GM12878 (cell line): ENCODE measurements at regions not wholly inside any gene's neighbourhood (a gene's known extent, or its start where the extent isn't known, plus 50 kb on each side); places are given as distances from the start of the nearest gene placed in this dataset.
A peak's percentile ranks its signal among the peaks of the same experiment; 100 is the strongest.

Experiments
- ATAC-seq: fragments of 200-7000 bp; cut with Tn5 transposase; 3 replicates; pipeline ENCODE4 v1.9.1; 2020; ENCODE audit warnings: mild to moderate bottlenecking, moderate library complexity
- BruUV-seq: library from RNA; stranded (reverse); fragments of 400-500 nt; replicated peaks from 2 replicates; lab custom pipeline; 2021; lab: Mats Ljungman, UMichigan
- CTCF ChIA-PET: fragments of 300-600 bp; sonication (Branson Sonifier 250); formaldehyde crosslinking; extraction: SDS; loops from one replicate; lab custom pipeline; 2021; ENCODE audit warnings: inconsistent platforms; lab: Yijun Ruan, JAX
- POLR2A ChIA-PET: fragments of 350-600 bp; formaldehyde crosslinking; extraction: SDS; loops from one replicate; lab custom pipeline; 2021; ENCODE audit warnings: inconsistent platforms; lab: Charles Lee
- RAD21 ChIA-PET: fragments of 300-600 bp; sonication (Branson Sonifier 250); formaldehyde crosslinking; loops from one replicate; lab custom pipeline; 2023; ENCODE audit warnings: antibody characterized with exemption; ENCODE audit not compliant: unreplicated experiment; lab: Charles Lee
- SMC1A ChIA-PET: fragments of 300-600 bp; sonication (Branson Sonifier 250); formaldehyde crosslinking; loops from one replicate; lab custom pipeline; 2023; ENCODE audit not compliant: unreplicated experiment, uncharacterized antibody; lab: Charles Lee
- DNase-seq: peaks from one replicate; pipeline ENCODE4 v3.0.0-alpha.2; 2011; ENCODE audit warnings: low read depth, low spot score
- FAIRE-seq: peaks from 3 replicates; lab custom pipeline; 2011; peaks lifted over from hg19 to GRCh38; lab: Jason Lieb, UNC
- H2AFZ ChIP-seq: 2 replicates; pipeline ENCODE4 v1.6.0; 2011; ENCODE audit warnings: low read depth, low read length, control low read depth; ENCODE audit not compliant: control insufficient read depth
- H3K27ac ChIP-seq: 2 replicates; pipeline ENCODE4 v1.5.1; 2011; ENCODE audit warnings: control low read depth; ENCODE audit not compliant: control insufficient read depth, insufficient read depth
- H3K27me3 ChIP-seq, 2 experiments: replicated peaks in 1 of 2; 2 replicates each; pipeline versions ENCODE4 v1.6.0 to v1.6.1; 2011; ENCODE audit warnings: low read length in 1 of 2; ENCODE audit not compliant: control insufficient read depth in 2 of 2, insufficient read depth in 2 of 2
- H3K36me3 ChIP-seq, 2 experiments: 2 replicates each; pipeline ENCODE4 v1.5.1; 2011; ENCODE audit warnings: low read length in 1 of 2; ENCODE audit not compliant: control insufficient read depth in 2 of 2, insufficient read depth in 2 of 2
- H3K4me1 ChIP-seq: 2 replicates; pipeline ENCODE4 v1.6.1; 2011; ENCODE audit warnings: mild to moderate bottlenecking, low read length, moderate library complexity, mixed read lengths; ENCODE audit not compliant: control insufficient read depth, insufficient read depth
- H3K4me2 ChIP-seq: 2 replicates; pipeline ENCODE4 v1.6.0; 2011; ENCODE audit warnings: control low read depth; ENCODE audit not compliant: control insufficient read depth, insufficient read depth
- H3K4me3 ChIP-seq: fragments of 200-600 bp; sonication (generic); 2 replicates; pipeline ENCODE4 v1.5.1; 2016
- H3K79me2 ChIP-seq: 2 replicates; pipeline ENCODE4 v1.6.0; 2011; ENCODE audit warnings: low read length; ENCODE audit not compliant: control insufficient read depth, insufficient read depth
- H3K9ac ChIP-seq: 2 replicates; pipeline ENCODE4 v1.8.0; 2011; ENCODE audit warnings: low read length, control low read depth, mixed read lengths; ENCODE audit not compliant: control insufficient read depth, insufficient read depth
- H3K9me3 ChIP-seq: replicated peaks from 3 replicates; pipeline ENCODE4 v1.5.1; 2011; ENCODE audit warnings: mild to moderate bottlenecking, low read length; ENCODE audit not compliant: control insufficient read depth, insufficient read depth
- H4K20me1 ChIP-seq: 2 replicates; pipeline ENCODE4 v1.6.0; 2011; ENCODE audit not compliant: control insufficient read depth, insufficient read depth
- ASH2L ChIP-seq: fragments of 300-600, 200-600 bp; sonication (generic); IDR thresholded peaks from 2 replicates; pipeline ENCODE4 v1.6.1; 2017; ENCODE audit warnings: low read depth, mild to moderate bottlenecking, borderline replicate concordance
- CHD1 ChIP-seq: IDR thresholded peaks from 2 replicates; pipeline ENCODE4 v1.6.1; 2012; ENCODE audit warnings: low read depth, low read length, improper control_type of control experiment
- CHD2 ChIP-seq: IDR thresholded peaks from 2 replicates; pipeline ENCODE4 v1.6.1; 2011; ENCODE audit warnings: low read depth, low read length, improper control_type of control experiment, borderline replicate concordance
- HDGF ChIP-seq: fragments of 450-650 bp; IDR thresholded peaks from 2 replicates; pipeline ENCODE4 v1.6.1; 2016; ENCODE audit warnings: antibody characterized with exemption
- SMC3 ChIP-seq: IDR thresholded peaks from 2 replicates; pipeline ENCODE4 v1.6.1; 2011; ENCODE audit warnings: low read length, improper control_type of control experiment, borderline replicate concordance
- SRF ChIP-seq, 2 experiments: IDR thresholded peaks; 2 replicates each; pipeline ENCODE4 v1.6.1; 2011; ENCODE audit warnings: low read depth in 2 of 2, low read length in 2 of 2, mild to moderate bottlenecking in 1 of 2, moderate library complexity in 1 of 2
- ZNF24 ChIP-seq: fragments of 450-650 bp; IDR thresholded peaks from 2 replicates; pipeline ENCODE4 v1.6.1; 2017; ENCODE audit warnings: antibody characterized with exemption, mild to moderate bottlenecking
- ZNF274 ChIP-seq: IDR thresholded peaks from one replicate; pipeline ENCODE4 v1.8.0; 2011; ENCODE audit not compliant: insufficient read length, insufficient read depth
- WGBS: methylation state at CpG from one replicate; pipeline ENCODE4 v1.1.6; 2016; ENCODE audit warnings: low lambda C conversion rate; ENCODE audit not compliant: insufficient replicate concordance, insufficient coverage; ENCODE audit errors: missing lambda C conversion rate; 5-methylcytosine and 5-hydroxymethylcytosine counted together
- in situ Hi-C: fragments of 300-500 bp; cut with MboI; formaldehyde crosslinking; loops from 9 replicates; pipeline ENCODE4 v1.14.3; 2018; ENCODE audit warnings: mixed read lengths
- intact Hi-C: fragments of 100-400 bp; cut with micrococcal nuclease; formaldehyde crosslinking; loops from one replicate; pipeline ENCODE4 v1.14.2; 2022; ENCODE audit not compliant: unreplicated experiment

GRCh38 chr14:71301611-71302010 lies 394.4 kb downstream of the PCNX1 start:
- intact Hi-C loops, result no loop called here
- Histone ChIP-seq H3K36me3 (no peaks in the 10 kb centered on the region), H3K4me3 (no peak overlapping the region), H3K4me1 (no peaks in the 10 kb centered on the region), H2AFZ (no peak overlapping the region), H3K27me3 (no peaks in the 10 kb centered on the region), H3K9me3 (peaks cover 10% of the 10 kb centered on the region; the same call in 2 of the 3 replicates), H3K79me2 (no peaks in the 10 kb centered on the region), H3K27ac (no peak overlapping the region), H4K20me1 (no peaks in the 10 kb centered on the region), H3K4me2 (no peak overlapping the region), H3K9ac (no peak overlapping the region)
- FAIRE-seq (no peak), DNase-seq (no peak), ATAC-seq (no peak)
- TF ChIP-seq ZNF24 (no peak), HDGF (no peak), ASH2L (no peak), SRF (IDR thresholded peaks at IDR 0.05; ENCODE audit: low read depth in 2 of 2, low read length in 2 of 2) (no peak)
- whole genome bisulfite sequencing, result 97% methylated on average over 2 of the region's 2 CpGs
- in situ Hi-C loops, result no loop called here
- ChIA-PET CTCF (no interaction called here), SMC1A (interaction anchor here (0.6 to 1.1 kb wide), 3 partner anchors 9 to 253 kb away, joined by 3 to 4 read pairs (median 4); no protein-coding TSS in a partner anchor), RAD21 (no interaction called here), POLR2A (interaction anchor here (0.6 kb wide), 1 partner anchor 72 kb away, joined by 5 read pairs; no protein-coding TSS in a partner anchor)
- BruUV-seq, result no TSS peak

DNA sequence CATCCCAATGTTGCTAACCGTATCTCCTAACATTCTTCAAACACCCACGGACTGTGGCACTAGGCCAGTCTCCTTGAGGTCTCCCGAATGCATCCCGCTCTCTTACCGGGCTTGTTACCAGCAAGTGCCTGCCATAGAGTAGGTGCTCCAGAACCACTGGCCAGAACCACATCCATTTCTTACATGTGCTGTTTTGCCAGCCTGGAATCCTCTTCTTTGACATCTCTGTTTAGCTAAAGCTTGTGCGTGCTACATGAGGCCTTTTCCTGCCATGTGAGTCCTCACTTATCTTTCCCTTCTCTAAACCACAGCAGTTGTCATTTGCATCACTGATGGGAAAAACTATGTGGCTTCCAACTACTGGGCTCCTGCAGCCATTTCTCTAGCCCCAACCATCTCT lies 397.4 kb downstream of the PCNX1 start:
- RAD21 ChIA-PET, result no interaction called here
- H3K9ac ChIP-seq, result no peak overlapping the region
- SMC1A ChIA-PET, result no interaction called here
- no peak for FAIRE-seq
- H3K79me2 ChIP-seq, result no peaks in the 10 kb centered on the region
- H3K4me1 ChIP-seq, result no peaks in the 10 kb centered on the region
- POLR2A ChIA-PET, result no interaction called here
- TF ChIP-seq ZNF274 (peak; percentile 72), CHD1 (no peak), CHD2 (no peak), SMC3 (no peak)
- H3K27me3 ChIP-seq, result no peaks in the 10 kb centered on the region
- no peak for DNase-seq
- no peak overlapping the region for H3K4me2 ChIP-seq
- BruUV-seq, result no TSS peak
- no peaks in the 10 kb centered on the region for H3K36me3 ChIP-seq
- no peak for ATAC-seq
- CTCF ChIA-PET, result no interaction called here
- in situ Hi-C loops (no loop called here), intact Hi-C loops (no loop called here)
- H4K20me1 ChIP-seq, result no peaks in the 10 kb centered on the region
- H3K4me3 ChIP-seq, result no peak overlapping the region
- H3K27ac ChIP-seq, result no peak overlapping the region
- 71% methylated on average over 6 of the region's 6 CpGs for WGBS
- H2AFZ ChIP-seq, result no peak overlapping the region
- peaks cover 10% of the 10 kb centered on the region for H3K9me3 ChIP-seq
